Right lobe of liver (tissue), 6 donors: ENCODE measurements at regions not wholly inside any gene's neighbourhood (a gene's known extent, or its start where the extent isn't known, plus 50 kb on each side); places are given as distances from the start of the nearest gene placed in this dataset.

Experiments used
- ATAC-seq, 4 donors: fragments of 200-7000 bp; cut with Tn5 transposase; one replicate each; pipeline ENCODE4 v1.9.1; 2020; ENCODE audit warnings: mild to moderate bottlenecking in 4 of 4, moderate library complexity in 4 of 4
- DNase-seq, 3 donors: peaks; one replicate each; pipeline ENCODE4 v3.0.0-alpha.2; 2020
- H3K27ac ChIP-seq, 3 donors: fragments of 200-600 bp; one replicate each; pipeline ENCODE4 v1.8.0; 2022
- H3K27me3 ChIP-seq, 2 donors: fragments of 200-600 bp; one replicate each; pipeline ENCODE4 v1.8.0; 2022
- H3K36me3 ChIP-seq, 4 donors: fragments of 200-600 bp; sonication (generic) in 1 of 4; one replicate each; pipeline versions ENCODE4 v1.5.1 to v1.8.0; 2017 to 2022; ENCODE audit warnings: control low read depth in 1 of 4
- H3K4me1 ChIP-seq, 4 donors: fragments of 200-600 bp; sonication (generic) in 1 of 4; one replicate each; pipeline versions ENCODE4 v1.5.1 to v1.8.0; 2017 to 2022; ENCODE audit warnings: control low read depth in 1 of 4
- H3K4me3 ChIP-seq, 3 donors: fragments of 200-600 bp; one replicate each; pipeline ENCODE4 v1.8.0; 2022
- H3K9me3 ChIP-seq, 4 donors: fragments of 200-600 bp; sonication (generic) in 1 of 4; one replicate each; pipeline versions ENCODE4 v1.5.1 to v1.8.0; 2017 to 2022; ENCODE audit warnings: control low read depth in 1 of 4
- CTCF ChIP-seq, 4 donors: fragments of 200-600 bp in 3 of 4; fragments of 450-650 bp in 1 of 4; IDR thresholded peaks; one replicate each; pipeline versions ENCODE4 v1.5.1 to v1.8.0; 2016 to 2022; ENCODE audit warnings: antibody characterized with exemption in 4 of 4, mild to moderate bottlenecking in 2 of 4
- POLR2A ChIP-seq: fragments of 450-650 bp; IDR thresholded peaks from one replicate; pipeline ENCODE4 v1.6.1; 2017; ENCODE audit warnings: antibody characterized with exemption, mild to moderate bottlenecking
- WGBS: methylation state at CpG from one replicate; pipeline ENCODE4 v1.1.6; 2018; ENCODE audit warnings: low coverage, low lambda C conversion rate; ENCODE audit not compliant: insufficient coverage; ENCODE audit errors: missing lambda C conversion rate; 5-methylcytosine and 5-hydroxymethylcytosine counted together
- intact Hi-C, 2 donors: fragments of 100-400 bp; cut with DNase I; formaldehyde crosslinking; loops; one replicate each; pipeline versions ENCODE4 v1.11.2 to v1.14.1; 2022
- donor health status: DM: no; HTN: yes; CAD: no.
- donor health status: DM: no; HTN: no; CAD: no.
- donor health status: DM: no; HTN: no; CAD: no.
- donor health status: DM: no; HTN: yes; CAD: no.
- donor health status: DM: no; HTN: yes; CAD: no.

- H3K9me3 ChIP-seq: no peaks in the 10 kb centered on the region
- H3K4me1 ChIP-seq: no peaks in the 10 kb centered on the region
- H3K4me3 ChIP-seq: no peak overlapping the region
- intact Hi-C loops: no loop called here
- DNase-seq (no peak), ATAC-seq (no peak)
- WGBS: no CpG with 5 or more reads among the region's 1 CpG
- no peaks in the 10 kb centered on the region for H3K27me3 ChIP-seq
- H3K27ac ChIP-seq: no peak overlapping the region
- TF ChIP-seq POLR2A (no peak), CTCF (IDR thresholded peaks at IDR 0.05) (no peak)
- no peaks in the 10 kb centered on the region for H3K36me3 ChIP-seq
These were observed 196.9 kb downstream of the GRIN2B start for GRCh38 chr12:13784504-13784903.

GRCh38 chr12:13780453-13780852 lies 200.9 kb downstream of the GRIN2B start:
- Histone ChIP-seq H3K4me1 (no peaks in the 10 kb centered on the region), H3K27me3 (no peaks in the 10 kb centered on the region), H3K36me3 (no peaks in the 10 kb centered on the region), H3K4me3 (no peak overlapping the region), H3K9me3 (no peaks in the 10 kb centered on the region), H3K27ac (no peak overlapping the region)
- DNase-seq: no peak
- intact Hi-C loops: no loop called here
- no peak for ATAC-seq
- TF ChIP-seq POLR2A (no peak), CTCF (IDR thresholded peaks at IDR 0.05) (no peak)
- 69% methylated on average over 2 of the region's 2 CpGs for WGBS

GRCh38 chr12:13777374-13777773 lies 204.0 kb downstream of the GRIN2B start:
- intact Hi-C loops: no loop called here

GRCh38 chr12:13772264-13772663 lies 209.1 kb downstream of the GRIN2B start:
- 69% methylated on average over 3 of the region's 3 CpGs for WGBS
- ATAC-seq (no peak), DNase-seq (no peak)
- Histone ChIP-seq H3K36me3 (no peaks in the 10 kb centered on the region), H3K4me1 (no peaks in the 10 kb centered on the region), H3K4me3 (no peak overlapping the region), H3K27ac (no peak overlapping the region), H3K27me3 (no peaks in the 10 kb centered on the region), H3K9me3 (no peaks in the 10 kb centered on the region)
- TF ChIP-seq CTCF (IDR thresholded peaks at IDR 0.05): no peak
- TF ChIP-seq POLR2A: no peak
- intact Hi-C loops: no loop called here

More at GRCh38 chr12:13777374-13777773, 204.0 kb downstream of the GRIN2B start:
- TF ChIP-seq POLR2A: no peak
- no peak for TF ChIP-seq CTCF (IDR thresholded peaks at IDR 0.05)
- no peaks in the 10 kb centered on the region for H3K36me3 ChIP-seq
- H3K4me1 ChIP-seq: no peaks in the 10 kb centered on the region
- no peak overlapping the region for H3K27ac ChIP-seq
- DNase-seq (no peak), ATAC-seq (no peak)
- H3K27me3 ChIP-seq: no peaks in the 10 kb centered on the region
- no peaks in the 10 kb centered on the region for H3K9me3 ChIP-seq
- WGBS: 56% methylated on average over 1 of the region's 2 CpGs
- no peak overlapping the region for H3K4me3 ChIP-seq

- WGBS: 53% methylated on average over 3 of the region's 3 CpGs
- TF ChIP-seq POLR2A: no peak
- intact Hi-C loops: no loop called here
These were observed 210.8 kb downstream of the GRIN2B start for GRCh38 chr12:13770576-13770975.

More at GRCh38 chr12:13770576-13770975, 210.8 kb downstream of the GRIN2B start:
- DNase-seq (no peak), ATAC-seq (no peak)
- H3K27me3 ChIP-seq: no peaks in the 10 kb centered on the region
- H3K36me3 ChIP-seq: no peaks in the 10 kb centered on the region
- no peaks in the 10 kb centered on the region for H3K4me1 ChIP-seq
- no peaks in the 10 kb centered on the region for H3K9me3 ChIP-seq
- H3K27ac ChIP-seq: no peak overlapping the region
- no peak overlapping the region for H3K4me3 ChIP-seq
